ENCODE measurements at regions not wholly inside any gene's neighbourhood (a gene's known extent, or its start where the extent isn't known, plus 50 kb on each side); places are given as distances from the start of the nearest gene placed in this dataset.
"Not testable (repeated sequence)": the region's sequence is repeated elsewhere in the genome, so short reads cannot be mapped to it uniquely, and the experiment has no call there.

DNA sequence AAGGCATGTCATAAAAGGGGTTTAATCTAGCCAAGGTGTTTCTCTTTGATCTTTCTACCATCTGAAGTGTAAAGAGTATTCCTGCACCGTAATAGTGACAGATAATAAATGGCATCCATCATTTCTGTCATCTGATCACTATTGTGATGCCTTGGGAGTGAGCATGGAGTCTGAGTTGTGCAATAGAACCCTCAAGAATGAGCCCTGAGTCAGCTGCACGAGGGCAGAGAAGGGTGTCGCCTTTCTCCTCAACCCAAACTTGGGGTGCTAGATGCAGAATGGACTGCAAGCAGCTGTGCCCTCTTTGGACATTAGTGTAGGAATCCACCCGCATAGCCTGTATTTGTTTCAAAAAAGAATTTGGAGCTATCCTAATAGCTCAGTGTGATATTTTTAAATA lies 115.2 kb downstream of the ZNF37A start:
- no peak overlapping the region for H3K4me3 ChIP-seq (ENCODE audit: low read length)
- TF ChIP-seq, protein P1, sequence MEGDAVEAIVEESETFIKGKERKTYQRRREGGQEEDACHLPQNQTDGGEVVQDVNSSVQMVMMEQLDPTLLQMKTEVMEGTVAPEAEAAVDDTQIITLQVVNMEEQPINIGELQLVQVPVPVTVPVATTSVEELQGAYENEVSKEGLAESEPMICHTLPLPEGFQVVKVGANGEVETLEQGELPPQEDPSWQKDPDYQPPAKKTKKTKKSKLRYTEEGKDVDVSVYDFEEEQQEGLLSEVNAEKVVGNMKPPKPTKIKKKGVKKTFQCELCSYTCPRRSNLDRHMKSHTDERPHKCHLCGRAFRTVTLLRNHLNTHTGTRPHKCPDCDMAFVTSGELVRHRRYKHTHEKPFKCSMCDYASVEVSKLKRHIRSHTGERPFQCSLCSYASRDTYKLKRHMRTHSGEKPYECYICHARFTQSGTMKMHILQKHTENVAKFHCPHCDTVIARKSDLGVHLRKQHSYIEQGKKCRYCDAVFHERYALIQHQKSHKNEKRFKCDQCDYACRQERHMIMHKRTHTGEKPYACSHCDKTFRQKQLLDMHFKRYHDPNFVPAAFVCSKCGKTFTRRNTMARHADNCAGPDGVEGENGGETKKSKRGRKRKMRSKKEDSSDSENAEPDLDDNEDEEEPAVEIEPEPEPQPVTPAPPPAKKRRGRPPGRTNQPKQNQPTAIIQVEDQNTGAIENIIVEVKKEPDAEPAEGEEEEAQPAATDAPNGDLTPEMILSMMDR (IDR thresholded peaks at IDR 0.05; ENCODE audit: insufficient read depth, low read depth, low read length, missing control alignments) = no peak
- peak; percentile 29 for DNase-seq (ENCODE audit: low read depth)

DNA sequence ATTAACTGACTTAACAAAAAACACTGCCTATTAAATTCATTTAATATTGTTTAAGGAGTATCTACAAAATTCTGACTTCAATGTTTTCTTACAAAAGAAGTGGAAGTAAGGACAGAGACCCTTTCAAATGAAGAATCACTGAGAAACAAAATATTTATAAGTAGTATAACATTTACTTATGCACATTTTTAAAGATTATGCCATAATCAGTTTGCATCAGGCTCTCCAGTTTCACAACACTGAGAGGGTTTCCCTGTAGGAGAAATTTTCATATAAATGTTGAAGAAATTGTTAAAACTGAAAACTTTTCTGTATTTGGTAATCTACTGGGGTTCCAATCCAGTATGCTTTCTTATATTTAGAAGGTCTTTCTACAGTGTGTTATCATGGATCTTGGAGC lies 115.6 kb downstream of the ZNF37A start:
- not testable (repeated sequence) for DNase-seq (ENCODE audit: low read depth); H3K4me3 ChIP-seq (ENCODE audit: low read length)

DNA sequence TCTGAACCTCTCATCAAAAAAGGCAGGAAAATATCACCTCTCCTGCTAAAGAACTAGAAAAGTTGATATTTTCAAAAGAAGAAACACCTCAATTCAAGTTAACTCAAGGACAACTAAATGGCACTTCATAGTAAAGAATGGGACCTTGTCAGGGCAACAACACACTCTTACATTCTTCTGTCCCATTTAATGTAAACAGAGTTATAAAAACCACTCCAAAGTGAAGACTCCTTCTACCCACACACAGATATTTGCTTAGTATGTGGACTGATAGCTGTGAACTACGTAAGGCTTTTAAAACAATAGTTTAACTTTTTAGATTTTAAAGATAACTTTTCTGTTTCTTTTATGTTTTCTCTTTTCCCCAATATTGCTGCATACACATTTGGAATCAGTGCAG lies 118.3 kb downstream of the ZNF37A start:
- no peak overlapping the region for H3K4me3 ChIP-seq (ENCODE audit: low read length)
- TF ChIP-seq, protein P1 (IDR thresholded peaks at IDR 0.05; ENCODE audit: insufficient read depth, low read depth, low read length, missing control alignments) = no peak
- DNase-seq (ENCODE audit: low read depth) = no peak

DNA sequence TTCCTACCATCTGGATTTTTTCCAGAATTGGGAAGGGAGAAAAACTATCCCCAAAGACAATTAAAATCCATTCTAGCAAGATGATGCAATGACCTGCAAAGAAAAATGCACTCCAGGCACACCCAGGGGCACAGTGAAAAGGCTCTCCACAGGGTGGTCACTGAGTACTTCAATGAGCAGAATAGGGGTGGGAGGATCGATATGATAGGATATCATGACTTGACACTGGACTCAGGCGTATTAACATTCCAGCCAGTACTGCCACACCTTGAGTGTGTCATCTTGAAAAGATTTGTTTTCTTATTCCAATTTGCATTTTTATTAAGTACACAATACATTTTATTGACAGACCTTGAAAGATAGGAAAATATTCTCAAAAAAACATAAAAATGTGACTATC lies 132.2 kb downstream of the ZNF37A start:
- TF ChIP-seq, protein P1 (IDR thresholded peaks at IDR 0.05; ENCODE audit: insufficient read depth, low read depth, low read length, missing control alignments) = no peak
- H3K4me3 ChIP-seq (ENCODE audit: low read length) = no peak overlapping the region
- no peak for DNase-seq (ENCODE audit: low read depth)

DNA sequence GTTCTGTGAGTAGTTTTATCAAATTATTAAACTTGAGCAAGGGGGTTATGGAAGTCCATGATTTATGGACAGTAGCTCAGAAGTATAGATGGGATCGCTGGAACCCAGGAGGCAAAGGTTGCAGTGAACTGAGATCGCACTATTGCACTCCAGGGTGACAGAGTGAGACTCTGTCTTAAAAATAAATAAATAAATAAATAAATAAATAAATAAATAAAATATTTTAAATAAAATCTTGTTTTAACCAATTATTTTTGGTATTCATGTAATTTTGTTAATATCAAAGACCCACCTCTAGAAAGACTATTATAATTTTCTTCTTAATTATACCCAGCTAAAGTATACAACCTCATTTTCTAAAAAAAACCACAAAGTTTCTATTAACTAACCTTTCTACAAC lies 134.3 kb downstream of the ZNF37A start:
- DNase-seq (ENCODE audit: low read depth) = no peak
- H3K4me3 ChIP-seq (ENCODE audit: low read length) = no peak overlapping the region
- TF ChIP-seq, protein P1 (IDR thresholded peaks at IDR 0.05; ENCODE audit: insufficient read depth, low read depth, low read length, missing control alignments) = no peak

DNA sequence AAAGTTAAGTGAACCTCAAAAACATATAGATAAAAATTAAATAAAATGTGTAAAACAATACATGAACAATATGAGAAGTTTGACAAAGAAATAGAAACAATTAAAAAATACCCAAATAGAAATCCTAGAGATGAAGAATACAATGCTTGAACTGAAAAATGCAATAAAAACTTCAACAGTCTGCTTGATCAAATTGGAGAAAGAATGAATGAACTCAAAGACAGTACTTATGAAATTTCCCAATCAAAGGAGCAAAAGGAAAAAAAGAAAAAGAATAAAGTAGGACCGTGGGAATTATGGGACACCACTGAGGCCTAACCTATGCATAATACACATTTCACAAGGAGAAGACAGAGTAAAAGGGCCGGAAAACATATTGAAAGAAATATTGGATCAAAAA lies 144.3 kb downstream of the ZNF37A start:
- DNase-seq (ENCODE audit: low read depth); H3K4me3 ChIP-seq (ENCODE audit: low read length): not testable (repeated sequence)

DNA sequence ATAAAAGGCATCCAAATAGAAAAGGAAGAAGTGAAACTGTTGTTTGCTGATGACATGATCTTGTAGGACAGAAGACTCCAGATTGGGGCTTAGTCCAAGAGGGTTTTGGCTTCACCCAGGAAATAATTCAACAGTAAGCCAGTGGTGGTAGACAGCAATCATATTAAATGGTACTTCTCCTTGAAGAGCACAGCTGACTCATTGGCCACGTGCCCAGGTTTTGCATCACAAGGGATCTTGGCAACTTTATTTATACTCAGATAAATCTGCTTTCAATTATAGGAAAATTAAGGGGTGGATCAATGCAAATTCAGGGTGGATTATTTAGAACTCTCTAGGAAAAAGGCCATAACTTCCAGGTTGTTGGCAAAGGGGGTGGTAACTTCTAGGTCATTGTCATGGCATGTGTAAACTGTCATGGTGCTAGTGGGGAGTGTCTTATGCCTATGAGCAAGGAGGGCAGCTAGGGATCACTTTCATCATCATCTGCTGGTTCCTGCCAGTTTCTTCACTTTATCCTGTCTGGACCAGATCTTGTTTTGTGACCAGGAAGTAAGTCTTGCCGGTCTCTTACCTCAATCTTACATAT lies 148.0 kb downstream of the ZNF37A start:
- DNase-seq (ENCODE audit: low read depth) = peak; percentile 6
- not testable (repeated sequence) for H3K4me3 ChIP-seq (ENCODE audit: low read length)

DNA sequence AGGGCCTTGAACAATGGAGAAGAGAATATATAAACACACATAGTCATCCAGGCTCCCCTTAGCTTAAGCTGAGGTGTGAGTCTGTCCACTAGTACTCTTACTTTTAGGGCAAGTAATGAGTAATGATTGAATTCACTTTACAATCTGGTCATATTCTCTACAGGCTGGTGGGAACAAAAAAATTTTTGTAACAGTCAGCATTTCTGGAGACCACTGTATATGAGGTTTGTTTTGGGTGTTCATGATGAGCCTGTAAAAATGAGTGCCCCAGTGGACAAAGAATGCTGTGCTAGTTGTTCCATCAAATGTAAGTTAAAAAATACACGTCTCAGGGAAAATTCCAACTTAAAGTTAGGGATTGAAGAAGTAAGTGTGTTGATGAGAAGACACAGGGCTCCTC lies 154.0 kb downstream of the ZNF37A start:
- not testable (repeated sequence) for DNase-seq (ENCODE audit: low read depth); H3K4me3 ChIP-seq (ENCODE audit: low read length)

DNA sequence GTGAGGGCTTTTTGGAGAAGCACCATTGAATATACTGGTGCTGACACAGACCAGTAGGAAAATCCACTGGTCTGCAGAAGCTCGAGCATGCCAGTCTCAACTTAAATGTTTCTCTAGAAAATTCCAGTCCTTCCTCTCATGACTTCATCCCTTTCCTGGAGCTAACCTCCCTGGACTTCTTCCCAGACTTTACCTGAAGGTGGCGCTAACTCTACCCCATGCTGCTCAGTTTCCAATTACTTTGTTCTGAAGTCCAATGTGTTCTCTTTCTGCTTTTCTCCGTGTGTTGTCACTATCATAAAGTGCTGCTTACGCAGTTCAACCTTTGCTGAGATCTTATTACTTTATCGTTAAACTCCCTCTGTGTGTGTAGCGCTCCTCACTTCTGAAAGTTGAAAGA lies 158.4 kb downstream of the ZNF37A start:
- H3K4me3 ChIP-seq (ENCODE audit: low read length) = not testable (repeated sequence)
- DNase-seq (ENCODE audit: low read depth) = peak; percentile 1

DNA sequence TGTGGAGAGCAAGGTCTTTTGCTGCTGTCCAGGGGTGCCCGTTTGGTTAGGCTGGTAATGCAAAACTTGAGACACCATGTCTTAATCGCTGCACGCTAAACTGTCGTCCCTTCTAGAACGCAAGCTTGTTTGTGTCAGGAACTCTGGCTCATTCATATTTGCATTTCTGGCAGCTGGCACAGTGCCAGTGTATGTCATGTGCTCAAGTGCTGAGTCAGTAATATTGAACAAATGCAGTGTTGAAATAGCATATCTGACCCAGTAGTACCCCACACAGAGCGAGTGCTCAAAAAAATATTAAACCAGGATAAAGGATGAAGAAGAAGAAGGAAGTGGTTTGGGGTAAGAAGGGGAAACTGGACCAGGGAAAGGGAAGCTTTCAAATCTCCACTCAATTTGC lies 173.4 kb downstream of the ZNF37A start:
- DNase-seq (ENCODE audit: low read depth); H3K4me3 ChIP-seq (ENCODE audit: low read length): not testable (repeated sequence)

DNA sequence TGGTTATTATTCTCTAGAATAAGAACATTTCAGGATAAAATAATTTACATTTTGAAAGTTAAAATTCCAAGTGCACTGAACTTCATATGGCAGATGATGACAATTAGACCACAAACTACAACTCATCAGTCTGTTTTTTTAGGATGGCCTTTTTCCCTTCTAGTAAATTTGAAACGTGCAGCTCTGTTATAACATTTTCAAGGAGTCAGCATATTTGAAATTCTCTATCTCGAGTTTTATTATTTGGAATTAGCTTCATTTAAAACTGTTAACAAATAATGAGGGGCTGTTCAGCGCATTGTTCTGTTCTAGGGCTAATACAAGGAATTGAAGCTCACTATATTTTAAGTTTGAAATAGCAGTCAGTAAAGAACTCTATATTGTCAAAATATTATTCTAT lies 176.9 kb downstream of the ZNF37A start:
- not testable (repeated sequence) for H3K4me3 ChIP-seq (ENCODE audit: low read length); DNase-seq (ENCODE audit: low read depth)

DNA sequence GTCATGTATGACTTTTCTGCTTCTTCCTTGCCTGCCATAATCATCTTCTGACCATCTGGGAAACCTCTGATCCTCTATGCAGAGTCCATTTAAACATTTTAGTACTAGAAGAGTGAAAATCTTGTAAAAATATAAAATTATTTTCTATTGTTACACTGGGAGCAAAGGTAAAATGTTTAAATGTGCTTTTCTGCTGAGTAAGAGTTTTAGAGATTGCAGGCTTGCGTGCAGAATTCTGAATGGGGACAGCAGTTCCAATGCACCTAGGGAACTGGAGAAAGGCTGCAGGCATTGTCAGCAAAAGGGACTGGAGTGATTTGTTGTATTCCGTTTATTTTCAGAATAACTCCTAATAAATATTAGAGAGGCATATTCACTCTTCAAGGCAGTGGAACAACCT lies 180.7 kb downstream of the ZNF37A start:
- not testable (repeated sequence) for H3K4me3 ChIP-seq (ENCODE audit: low read length); DNase-seq (ENCODE audit: low read depth)

DNA sequence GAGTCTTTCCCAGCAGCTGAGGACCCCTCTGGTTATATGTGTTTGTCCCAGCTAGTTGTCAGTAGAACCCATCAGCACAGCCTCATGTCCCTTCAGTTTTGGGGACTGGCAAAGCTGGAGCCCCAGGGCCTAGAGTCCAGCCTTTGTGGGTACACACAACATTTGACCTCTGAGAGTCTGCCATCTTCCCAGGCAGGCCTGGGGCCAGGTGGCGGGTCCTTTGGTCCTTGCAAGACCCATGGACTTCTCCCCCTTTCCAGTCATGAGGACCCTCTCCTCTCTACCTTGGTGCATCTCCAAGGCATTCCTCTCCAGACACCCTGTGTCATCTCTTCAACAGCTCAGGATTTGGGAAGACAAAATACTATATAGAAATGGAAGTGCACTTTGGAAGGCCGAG lies 198.4 kb downstream of the ZNF37A start:
- DNase-seq (ENCODE audit: low read depth); H3K4me3 ChIP-seq (ENCODE audit: low read length): not testable (repeated sequence)

DNA sequence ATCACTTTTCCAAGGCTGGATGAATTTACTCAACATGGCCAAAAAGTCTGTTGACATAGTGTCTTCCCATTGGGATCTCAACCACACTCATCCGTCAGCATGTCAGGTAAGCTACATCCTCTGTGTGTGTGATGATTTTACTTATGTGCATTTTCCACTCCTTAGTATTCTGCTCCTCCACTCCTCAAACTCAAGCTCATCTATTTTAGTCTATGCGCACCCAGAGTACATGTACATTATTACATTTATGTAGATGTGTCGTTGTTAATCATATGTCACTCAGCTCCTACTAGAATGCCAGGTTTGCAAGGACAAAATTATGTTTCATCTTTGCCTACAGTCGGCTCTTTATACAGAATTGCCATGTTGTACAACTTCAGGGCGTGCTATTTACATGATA lies 216.0 kb downstream of the ZNF37A start:
- not testable (repeated sequence) for H3K4me3 ChIP-seq (ENCODE audit: low read length)

DNA sequence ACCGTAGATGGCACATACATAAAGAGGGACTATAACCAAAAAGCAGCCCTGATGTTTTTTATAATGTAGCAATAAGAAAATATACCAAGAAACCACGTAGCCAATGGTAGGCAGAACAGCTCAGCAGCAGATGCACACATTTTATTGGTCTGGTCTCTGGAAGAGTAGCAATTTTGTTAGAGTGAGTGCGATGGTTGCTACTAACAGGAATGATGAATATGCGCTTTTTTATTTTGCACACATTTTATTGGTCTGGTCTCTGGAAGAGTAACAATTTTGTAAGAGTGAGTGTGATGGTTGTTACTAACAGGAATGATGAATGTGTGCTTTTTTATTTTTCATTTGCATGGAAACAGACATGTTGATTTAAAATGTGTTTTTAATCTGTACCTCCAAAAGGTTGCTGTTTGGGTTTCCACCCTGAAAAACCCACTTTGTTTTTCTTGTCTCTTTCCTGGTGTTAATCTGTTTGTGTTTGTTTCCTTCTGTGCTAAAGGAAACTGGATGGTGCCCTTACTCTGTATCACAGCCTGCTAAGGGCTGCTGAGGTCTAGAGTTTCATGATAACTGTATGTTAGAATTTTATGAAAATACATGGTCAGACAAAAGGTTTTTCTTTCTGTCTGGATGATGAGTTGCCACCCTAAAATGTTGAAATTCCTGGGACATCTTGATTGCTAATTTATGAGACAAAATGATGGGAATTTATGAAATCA lies 221.1 kb downstream of the ZNF37A start:
- not testable (repeated sequence) for DNase-seq (ENCODE audit: low read depth); H3K4me3 ChIP-seq (ENCODE audit: low read length)

More for the DNA sequence above, 216.0 kb downstream of the ZNF37A start:
- DNase-seq (ENCODE audit: low read depth) = not testable (repeated sequence)
